HUDEP-2 (cell line): ENCODE measurements at regions not wholly inside any gene's neighbourhood (a gene's known extent, or its start where the extent isn't known, plus 50 kb on each side); places are given as distances from the start of the nearest gene placed in this dataset.
A peak's percentile ranks its signal among the peaks of the same experiment; 100 is the strongest.
"Not testable (repeated sequence)": the region's sequence is repeated elsewhere in the genome, so short reads cannot be mapped to it uniquely, and the experiment has no call there.

ENCODE experiments used
- DNase-seq, 76 experiments: peaks; one replicate each; lab custom pipeline; 2025; ENCODE audit not compliant: unreplicated experiment in 76 of 76; lab: John Stamatoyannopoulos, UW

- DNase-seq: no peak
Measured at GRCh38 chr18:73381016-73381698, 513.4 kb upstream of the NETO1 start.

- no peak for DNase-seq
Measured at GRCh38 chr18:73366713-73367112, 498.9 kb upstream of the NETO1 start.

GRCh38 chr18:73365018-73365417 lies 497.2 kb upstream of the NETO1 start:
- DNase-seq: no peak

GRCh38 chr18:73355121-73355520 lies 487.3 kb upstream of the NETO1 start:
- DNase-seq: no peak

DNA sequence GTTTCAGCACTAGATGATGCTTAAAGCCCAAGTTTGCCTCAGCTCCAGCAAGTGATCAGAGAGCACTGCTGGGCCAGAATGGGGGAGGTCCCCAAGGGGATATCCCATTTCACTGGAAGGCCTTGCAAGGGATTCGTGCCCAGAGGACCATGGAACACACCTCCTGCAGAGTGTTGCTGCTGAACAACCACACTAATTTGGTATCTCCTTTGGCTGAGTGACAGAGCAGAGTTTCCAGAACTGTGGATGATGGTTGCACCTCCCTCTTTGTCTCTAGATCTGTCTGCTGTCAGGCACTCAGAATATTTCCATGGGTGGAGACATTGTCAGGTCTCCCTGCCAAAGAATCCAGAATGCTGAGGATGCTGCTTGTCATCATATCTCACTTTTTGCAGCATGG lies 484.8 kb upstream of the NETO1 start:
- DNase-seq: no peak

GRCh38 chr18:73340135-73340977 lies 472.6 kb upstream of the NETO1 start:
- DNase-seq: no peak

DNA sequence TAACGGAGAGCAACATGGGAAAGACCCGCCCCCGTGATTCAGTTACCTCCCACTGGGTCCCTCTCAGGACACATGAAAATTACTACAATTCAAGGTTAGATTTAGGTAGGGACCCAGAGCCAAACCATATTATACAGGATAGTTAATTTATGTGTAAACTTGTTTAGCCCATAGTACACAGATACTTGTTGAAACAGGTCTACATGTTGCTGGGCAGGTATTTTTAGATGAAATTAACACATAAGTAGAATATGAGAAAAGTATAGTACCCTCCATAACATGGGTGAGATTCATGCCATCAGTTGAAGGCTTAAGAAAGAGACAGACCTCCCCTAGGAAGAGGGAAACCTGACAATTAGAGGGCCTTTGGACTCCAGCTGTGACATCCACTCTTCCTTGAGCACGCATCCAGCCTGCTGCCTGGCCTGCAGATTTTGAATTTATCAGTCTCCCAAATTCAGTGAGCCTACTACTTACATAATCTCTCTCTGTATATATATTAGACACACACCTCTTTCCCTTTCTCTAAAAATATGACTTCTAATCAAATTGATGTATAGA lies 463.5 kb upstream of the NETO1 start:
- DNase-seq: no peak

DNA sequence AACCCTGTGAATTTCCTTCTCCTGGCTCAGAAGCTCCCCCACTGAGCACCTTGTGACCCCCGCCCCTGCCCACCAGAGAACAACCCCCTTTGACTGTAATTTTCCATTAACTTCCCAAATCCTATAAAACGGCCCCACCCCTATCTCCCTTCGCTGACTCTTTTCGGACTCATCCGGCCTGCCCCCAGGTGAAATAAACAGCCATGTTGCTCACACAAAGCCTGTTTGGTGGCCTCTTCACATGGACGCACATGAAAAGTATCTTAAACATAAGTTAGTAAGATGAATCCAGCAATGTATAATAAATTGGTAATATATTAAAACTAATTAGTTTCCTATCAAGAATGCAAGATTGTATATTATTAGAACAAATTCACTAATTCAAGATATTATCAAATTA lies 462.3 kb upstream of the NETO1 start:
- not testable (repeated sequence) for DNase-seq

DNA sequence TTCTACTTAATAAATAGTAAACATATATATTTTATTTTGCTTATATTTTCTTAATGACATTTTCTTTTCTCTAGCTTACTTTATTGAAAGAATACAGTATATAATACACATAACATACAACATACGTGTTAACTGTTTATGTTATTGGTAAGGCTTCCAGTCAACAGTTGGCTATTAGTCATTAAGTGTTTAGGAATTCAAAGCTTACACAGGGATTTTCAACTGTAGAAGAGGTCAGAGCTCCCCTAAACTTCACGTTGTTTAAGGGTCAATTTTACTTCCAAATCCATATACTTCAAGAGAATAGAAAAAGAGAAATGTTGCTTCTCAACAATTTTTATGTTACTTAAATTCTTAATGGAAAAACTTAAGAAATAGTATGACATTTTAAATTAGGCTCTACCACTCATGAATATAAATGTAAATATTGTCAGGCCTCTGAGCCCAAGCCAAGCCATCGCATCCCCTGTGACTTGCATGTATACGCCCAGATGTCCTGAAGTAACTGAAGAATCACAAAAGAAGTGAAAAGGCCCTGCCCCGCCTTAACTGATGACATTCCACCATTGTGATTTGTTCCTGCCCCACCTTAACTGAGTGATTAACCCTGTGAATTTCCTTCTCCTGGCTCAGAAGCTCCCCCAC lies 456.5 kb upstream of the NETO1 start:
- DNase-seq: not testable (repeated sequence)

GRCh38 chr18:73318739-73319479 lies 451.1 kb upstream of the NETO1 start:
- DNase-seq: peak in 1 of 76 experiments; percentile 9

DNA sequence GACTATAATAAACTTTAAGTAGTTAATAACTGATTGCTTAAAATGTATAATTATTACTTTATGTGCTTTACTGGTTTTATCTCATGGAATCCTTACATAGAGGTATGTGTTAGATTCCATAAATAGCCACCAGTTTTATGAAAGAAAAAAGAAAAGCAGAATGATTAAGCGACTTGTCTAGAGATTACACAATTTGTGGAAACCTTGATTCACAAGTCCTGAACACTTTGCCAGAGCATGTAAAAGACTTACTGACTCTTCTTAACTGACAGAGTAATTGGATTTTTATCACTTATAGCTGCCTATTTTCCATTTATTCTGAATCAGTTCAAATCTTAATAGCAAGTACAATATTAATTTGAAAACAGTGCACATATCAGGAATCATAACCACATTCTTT lies 448.7 kb upstream of the NETO1 start:
- no peak for DNase-seq

DNA sequence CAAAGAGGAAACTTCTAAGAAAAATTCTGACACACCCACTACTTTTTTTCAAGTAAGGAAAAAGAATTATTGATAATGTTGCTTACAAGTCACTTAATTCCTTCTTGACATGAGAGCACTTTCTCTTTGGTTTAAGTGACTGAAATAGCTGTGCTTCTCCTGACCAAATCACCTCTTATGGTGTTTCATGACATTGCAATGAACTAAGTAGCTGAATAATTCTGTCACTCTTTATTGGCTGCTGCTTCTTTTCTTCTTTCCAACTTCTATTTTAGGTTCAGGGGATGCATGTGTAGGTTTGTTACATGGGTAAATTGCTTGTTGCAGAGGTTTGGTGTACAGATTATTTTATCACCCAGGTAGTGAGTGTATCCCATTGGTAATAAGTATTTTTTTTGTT lies 447.6 kb upstream of the NETO1 start:
- no peak for DNase-seq

DNA sequence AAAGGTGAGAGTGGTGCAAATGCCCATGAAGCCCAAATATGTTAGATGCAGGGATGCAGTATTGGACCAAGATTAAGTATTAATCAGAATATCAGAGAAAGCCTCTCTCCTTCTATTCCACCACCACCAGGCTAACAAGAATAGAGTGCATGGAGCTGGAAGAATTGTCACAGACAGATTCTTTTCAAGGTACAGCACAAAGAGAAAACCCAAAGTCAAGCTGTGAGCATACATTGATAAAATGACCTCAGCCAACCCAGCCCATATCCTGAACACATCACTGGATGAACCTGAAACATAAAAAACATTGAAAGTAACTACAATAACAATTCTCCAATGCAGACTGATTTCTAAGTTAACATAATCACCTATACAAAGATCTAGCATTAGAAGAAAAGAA lies 445.7 kb upstream of the NETO1 start:
- no peak for DNase-seq

GRCh38 chr18:73296686-73297085 lies 428.9 kb upstream of the NETO1 start:
- no peak for DNase-seq

- DNase-seq: no peak
Measured at GRCh38 chr18:73292156-73292555, 424.4 kb upstream of the NETO1 start.

DNA sequence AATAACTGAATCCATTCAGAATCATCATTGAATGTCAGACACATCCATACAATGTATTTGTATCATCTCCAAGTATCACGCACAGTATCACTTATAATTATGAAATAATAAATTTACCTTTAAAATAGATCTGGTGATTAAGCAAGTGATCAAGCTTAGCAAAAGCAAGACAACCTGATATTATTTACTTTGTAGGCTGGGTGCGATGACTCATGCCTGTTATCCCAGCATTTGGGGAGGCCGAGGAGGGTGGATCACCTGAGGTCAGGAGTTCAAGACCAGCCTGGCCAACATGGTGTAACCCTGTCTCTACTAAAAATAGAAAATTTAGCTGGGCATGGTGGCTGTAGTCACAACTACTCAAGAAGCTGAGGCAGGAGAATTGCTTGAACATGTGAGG lies 421.0 kb upstream of the NETO1 start:
- DNase-seq: no peak

GRCh38 chr18:73286584-73286983 lies 418.8 kb upstream of the NETO1 start:
- no peak for DNase-seq

DNA sequence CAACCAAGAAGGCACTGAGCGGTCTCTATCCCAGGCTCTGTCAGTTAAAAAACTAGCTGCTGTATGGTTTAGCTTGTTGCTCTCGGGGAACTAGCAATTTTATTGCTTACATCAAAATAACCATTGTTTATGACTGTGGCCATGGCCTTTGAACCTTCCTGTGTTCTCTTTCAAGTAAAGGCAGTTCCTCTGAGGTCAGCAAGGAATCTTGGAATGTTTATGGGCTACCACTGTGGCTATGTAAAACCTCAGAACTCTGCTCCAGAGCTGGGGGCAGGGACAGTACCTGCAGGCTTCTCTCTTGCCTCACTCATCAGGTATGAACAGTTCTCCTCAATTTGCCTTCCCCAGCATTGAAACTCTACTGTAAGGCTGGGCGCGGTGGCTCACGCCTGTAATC lies 416.0 kb upstream of the NETO1 start:
- DNase-seq: no peak

GRCh38 chr18:73283032-73283431 lies 415.2 kb upstream of the NETO1 start:
- no peak for DNase-seq

DNA sequence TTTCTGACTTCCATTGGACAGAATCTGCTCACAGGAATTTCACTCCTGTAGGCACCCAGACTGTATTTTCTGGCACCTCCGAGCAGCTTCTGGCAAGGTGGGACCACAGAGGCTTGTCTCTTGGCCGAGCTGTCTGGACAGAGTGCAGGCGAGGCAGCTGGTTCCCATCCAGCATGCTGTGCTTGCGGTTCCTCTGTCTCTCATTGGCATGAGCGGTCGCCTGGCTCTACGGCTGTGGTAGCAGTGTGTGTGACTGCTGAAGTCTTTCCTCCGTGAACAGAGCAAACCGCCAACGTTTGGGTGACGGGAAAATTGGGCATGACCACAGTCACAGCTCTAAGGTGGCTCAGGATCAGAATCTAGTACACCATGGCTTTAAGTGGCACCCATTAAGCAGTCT lies 411.7 kb upstream of the NETO1 start:
- no peak for DNase-seq
